ENCODE measurements at regions not wholly inside any gene's neighbourhood (a gene's known extent, or its start where the extent isn't known, plus 50 kb on each side); places are given as distances from the start of the nearest gene placed in this dataset.
A peak's percentile ranks its signal among the peaks of the same experiment; 100 is the strongest.

DNA sequence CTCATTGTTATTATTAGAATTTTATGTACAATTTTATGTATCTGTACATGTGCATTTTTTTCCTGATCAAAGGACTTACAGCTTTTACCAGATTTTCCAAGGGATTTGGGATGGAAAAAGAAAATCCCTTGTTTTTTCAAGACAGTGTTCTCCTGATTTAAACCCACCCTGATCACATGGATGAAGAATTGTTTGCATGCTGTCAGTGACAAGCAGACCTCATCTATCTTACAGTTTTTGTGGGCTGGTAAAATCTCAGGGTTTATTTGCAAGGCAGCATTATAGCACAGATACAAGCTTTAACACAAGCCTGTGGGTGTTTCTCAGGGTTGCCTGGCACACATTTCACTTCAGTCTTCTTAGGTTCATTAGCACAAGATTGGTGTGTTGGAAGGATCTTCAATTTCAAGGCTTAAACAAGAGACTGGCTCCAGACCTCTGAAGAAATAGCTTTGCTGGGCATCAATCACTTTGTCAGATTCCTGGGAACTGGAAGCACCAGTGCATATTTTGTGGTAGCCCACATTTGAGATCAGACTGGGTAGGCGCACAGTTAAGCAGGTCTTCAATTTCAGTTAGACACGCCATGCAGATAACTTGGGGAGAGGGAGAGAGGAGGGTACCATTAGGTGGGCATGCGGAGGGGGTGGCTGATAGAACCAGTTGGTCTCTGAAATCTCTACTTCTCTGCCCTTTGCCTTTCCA lies 118.0 kb downstream of the TBX5 start:
- Mint-ChIP-seq H3K4me3 (no peak overlapping the region), H3K27ac (peak overlapping the region in 1 of 3 experiments; percentile 44; a peak in 1 of 7 replicates), H3K36me3 (ENCODE audit: insufficient read depth in 1 of 3, low read depth in 3 of 3) (peaks cover 0 to 4% (median 2%) of the 10 kb centered on the region in 3 experiments; a peak in 3 of 7 replicates), H3K9me3 (peaks cover 3 to 6% of the 10 kb centered on the region in 2 experiments; a peak in 3 of 5 replicates), H3K27me3 (ENCODE audit: low read depth) (peaks cover 1% of the 10 kb centered on the region), H3K4me1 (peaks cover 43 to 46% of the 10 kb centered on the region in 2 experiments)
- no peak overlapping the region for H4K5ac ChIP-seq (ENCODE audit: insufficient read length, low read depth, low read length)
- no peak overlapping the region for H3K23ac ChIP-seq (ENCODE audit: insufficient read length, low read depth, low read length)
- no peak overlapping the region for H3K9ac ChIP-seq (ENCODE audit: extremely low read depth, insufficient read length, low read length)
- H3K4me1 ChIP-seq (ENCODE audit: insufficient read depth, low read length), result peaks cover 18% of the 10 kb centered on the region; the same call in 1 of the 2 replicates
- H3K79me1 ChIP-seq (ENCODE audit: insufficient read depth, low read depth, low read length, poor library complexity, severe bottlenecking), result no peaks in the 10 kb centered on the region
- no peaks in the 10 kb centered on the region for H3K27me3 ChIP-seq (ENCODE audit: insufficient read depth, low read length)
- no peak overlapping the region for H2AFZ ChIP-seq (ENCODE audit: low read length)
- no peak overlapping the region for H3K56ac ChIP-seq (ENCODE audit: insufficient read length, low read depth, low read length)
- H4K91ac ChIP-seq (ENCODE audit: insufficient read length, low read depth, low read length), result no peak overlapping the region
- no peak overlapping the region for H4K8ac ChIP-seq (replicated peaks; ENCODE audit: insufficient read length, low read depth, low read length)
- H3K79me2 ChIP-seq (ENCODE audit: insufficient read depth, low read length), result no peaks in the 10 kb centered on the region
- no peak overlapping the region for H2BK5ac ChIP-seq (ENCODE audit: insufficient read length, low read length)
- no peak overlapping the region for H2BK20ac ChIP-seq (ENCODE audit: low read depth, low read length, poor library complexity, severe bottlenecking)
- TF ChIP-seq, protein P1, sequence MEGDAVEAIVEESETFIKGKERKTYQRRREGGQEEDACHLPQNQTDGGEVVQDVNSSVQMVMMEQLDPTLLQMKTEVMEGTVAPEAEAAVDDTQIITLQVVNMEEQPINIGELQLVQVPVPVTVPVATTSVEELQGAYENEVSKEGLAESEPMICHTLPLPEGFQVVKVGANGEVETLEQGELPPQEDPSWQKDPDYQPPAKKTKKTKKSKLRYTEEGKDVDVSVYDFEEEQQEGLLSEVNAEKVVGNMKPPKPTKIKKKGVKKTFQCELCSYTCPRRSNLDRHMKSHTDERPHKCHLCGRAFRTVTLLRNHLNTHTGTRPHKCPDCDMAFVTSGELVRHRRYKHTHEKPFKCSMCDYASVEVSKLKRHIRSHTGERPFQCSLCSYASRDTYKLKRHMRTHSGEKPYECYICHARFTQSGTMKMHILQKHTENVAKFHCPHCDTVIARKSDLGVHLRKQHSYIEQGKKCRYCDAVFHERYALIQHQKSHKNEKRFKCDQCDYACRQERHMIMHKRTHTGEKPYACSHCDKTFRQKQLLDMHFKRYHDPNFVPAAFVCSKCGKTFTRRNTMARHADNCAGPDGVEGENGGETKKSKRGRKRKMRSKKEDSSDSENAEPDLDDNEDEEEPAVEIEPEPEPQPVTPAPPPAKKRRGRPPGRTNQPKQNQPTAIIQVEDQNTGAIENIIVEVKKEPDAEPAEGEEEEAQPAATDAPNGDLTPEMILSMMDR (conservative IDR thresholded peaks at IDR 0.05), result no peak
- H3K23me2 ChIP-seq (ENCODE audit: insufficient read length, low read depth, low read length, poor library complexity, severe bottlenecking), result no peaks in the 10 kb centered on the region
- no peak overlapping the region for H3T11ph ChIP-seq (ENCODE audit: low read length)
- H3K27ac ChIP-seq (ENCODE audit: insufficient read length, low read depth, low read length), result no peak overlapping the region
- no peak overlapping the region for H3K14ac ChIP-seq (ENCODE audit: insufficient read depth, low read length)
- H3K9me3 ChIP-seq (ENCODE audit: control insufficient read depth, low read depth, low read length), result no peaks in the 10 kb centered on the region
- no peaks in the 10 kb centered on the region for H4K20me1 ChIP-seq (ENCODE audit: control insufficient read depth, insufficient read depth, insufficient read length)
- no peak overlapping the region for H2BK15ac ChIP-seq (ENCODE audit: low read depth, low read length)
- no peak overlapping the region for H2AK5ac ChIP-seq (ENCODE audit: insufficient read length, low read length)
- no peak for DNase-seq
- H2BK120ac ChIP-seq (ENCODE audit: low read depth, low read length, poor library complexity, severe bottlenecking), result no peak overlapping the region
- H3K4me2 ChIP-seq (ENCODE audit: insufficient read depth, insufficient read length, low read length), result no peak overlapping the region
- H2BK12ac ChIP-seq (ENCODE audit: insufficient read length, low read depth, low read length), result no peak overlapping the region
- WGBS (ENCODE audit: extremely low coverage, insufficient read length, low lambda C conversion rate), result no CpG with 5 or more reads among the region's 3 CpGs
- H3K18ac ChIP-seq (ENCODE audit: insufficient read length, low read depth, low read length), result no peak overlapping the region
- H3K4ac ChIP-seq (ENCODE audit: low read depth, low read length), result no peak overlapping the region
